Upper lobe of right lung (tissue), 1 donor: ENCODE measurements at regions not wholly inside any gene's neighbourhood (a gene's known extent, or its start where the extent isn't known, plus 50 kb on each side); places are given as distances from the start of the nearest gene placed in this dataset.

Experiments
- ATAC-seq: fragments of 200-7000 bp; cut with Tn5 transposase; one replicate; pipeline ENCODE4 v1.9.1; 2020; ENCODE audit warnings: mild to moderate bottlenecking, moderate library complexity
- DNase-seq: peaks from one replicate; pipeline ENCODE4 v3.0.0-alpha.2; 2020
- H3K27ac ChIP-seq: fragments of 200-600 bp; one replicate; pipeline ENCODE4 v1.8.0; 2022
- H3K27me3 ChIP-seq: fragments of 200-600 bp; one replicate; pipeline ENCODE4 v1.8.0; 2022; ENCODE audit warnings: mild to moderate bottlenecking
- H3K36me3 ChIP-seq: fragments of 200-600 bp; one replicate; pipeline ENCODE4 v1.8.0; 2022
- H3K4me1 ChIP-seq: fragments of 200-600 bp; one replicate; pipeline ENCODE4 v1.8.0; 2022
- H3K4me3 ChIP-seq: fragments of 200-600 bp; one replicate; pipeline ENCODE4 v1.8.0; 2022; ENCODE audit warnings: mild to moderate bottlenecking
- H3K9me3 ChIP-seq: fragments of 200-600 bp; one replicate; pipeline ENCODE4 v1.8.0; 2022
- CTCF ChIP-seq: fragments of 200-600 bp; IDR thresholded peaks from one replicate; pipeline ENCODE4 v1.8.0; 2022; ENCODE audit warnings: antibody characterized with exemption
- intact Hi-C: fragments of 100-400 bp; cut with DNase I; formaldehyde crosslinking; loops from one replicate; pipeline ENCODE4 v1.11.0; 2022
- donor health status: DM: no; HTN: yes; CAD: no; lungs with severe emphysema.

GRCh38 chr20:53847139-53847836 is 223.1 kb downstream of the BCAS1 start:
- no peak for DNase-seq

GRCh38 chr20:53846640-53847039 is 223.8 kb downstream of the BCAS1 start:
- ATAC-seq (no peak), DNase-seq (no peak)
- Histone ChIP-seq H3K27me3 (no peaks in the 10 kb centered on the region), H3K27ac (no peak overlapping the region), H3K4me1 (no peaks in the 10 kb centered on the region), H3K9me3 (no peaks in the 10 kb centered on the region), H3K4me3 (no peak overlapping the region), H3K36me3 (no peaks in the 10 kb centered on the region)
- no peak for TF ChIP-seq CTCF
- intact Hi-C loops: no loop called here

More at GRCh38 chr20:53847139-53847836, 223.1 kb downstream of the BCAS1 start:
- intact Hi-C loops: no loop called here
- Histone ChIP-seq H3K4me3 (no peak overlapping the region), H3K27ac (peak overlapping the region; percentile 48), H3K36me3 (no peaks in the 10 kb centered on the region), H3K9me3 (no peaks in the 10 kb centered on the region), H3K4me1 (no peaks in the 10 kb centered on the region), H3K27me3 (no peaks in the 10 kb centered on the region)
- no peak for TF ChIP-seq CTCF
- ATAC-seq: peak; percentile 77

- no peaks in the 10 kb centered on the region for H3K27me3 ChIP-seq
- H3K9me3 ChIP-seq: no peaks in the 10 kb centered on the region
- no peak for DNase-seq
- ATAC-seq: no peak
- no peak overlapping the region for H3K27ac ChIP-seq
- no peak for TF ChIP-seq CTCF
- no peak overlapping the region for H3K4me3 ChIP-seq
- H3K4me1 ChIP-seq: no peaks in the 10 kb centered on the region
- no peaks in the 10 kb centered on the region for H3K36me3 ChIP-seq
- intact Hi-C loops: no loop called here
These were observed 224.4 kb downstream of the BCAS1 start for GRCh38 chr20:53845980-53846379.

- no peaks in the 10 kb centered on the region for H3K4me1 ChIP-seq
- no peak for TF ChIP-seq CTCF
- no peaks in the 10 kb centered on the region for H3K36me3 ChIP-seq
- H3K4me3 ChIP-seq: no peak overlapping the region
- ATAC-seq (no peak), DNase-seq (no peak)
- no peak overlapping the region for H3K27ac ChIP-seq
- no peaks in the 10 kb centered on the region for H3K9me3 ChIP-seq
- intact Hi-C loops: no loop called here
- no peaks in the 10 kb centered on the region for H3K27me3 ChIP-seq
These were observed 226.1 kb downstream of the BCAS1 start for GRCh38 chr20:53844259-53844658.

GRCh38 chr20:53843645-53844044 is 226.7 kb downstream of the BCAS1 start:
- H3K9me3 ChIP-seq: no peaks in the 10 kb centered on the region
- H3K27me3 ChIP-seq: no peaks in the 10 kb centered on the region
- intact Hi-C loops: no loop called here
- H3K4me3 ChIP-seq: no peak overlapping the region
- no peak for TF ChIP-seq CTCF
- DNase-seq: no peak
- H3K4me1 ChIP-seq: no peaks in the 10 kb centered on the region
- H3K36me3 ChIP-seq: no peaks in the 10 kb centered on the region
- ATAC-seq: no peak
- no peak overlapping the region for H3K27ac ChIP-seq
